ENCODE measurements at regions not wholly inside any gene's neighbourhood (a gene's known extent, or its start where the extent isn't known, plus 50 kb on each side); places are given as distances from the start of the nearest gene placed in this dataset.
"Not testable (repeated sequence)": the region's sequence is repeated elsewhere in the genome, so short reads cannot be mapped to it uniquely, and the experiment has no call there.

- Histone ChIP-seq H3K36me3 (ENCODE audit: control insufficient read depth, insufficient read depth, low read length) (no peaks in the 10 kb centered on the region), H3K4me3 (ENCODE audit: low read depth, low read length) (no peak overlapping the region), H3K27me3 (ENCODE audit: control insufficient read depth, insufficient read depth, low read length) (no peaks in the 10 kb centered on the region)
- TF ChIP-seq CTCF (IDR thresholded peaks at IDR 0.05; ENCODE audit: insufficient read depth, low read length, poor library complexity, severe bottlenecking) = no peak
- DNase-seq (ENCODE audit: low read depth) = peak; percentile 25
Observed at GRCh38 chr6:33886673-33887144, 82.9 kb upstream of the MLN start.

GRCh38 chr6:33885132-33886057, 81.6 kb upstream of the MLN start:
- no peak for TF ChIP-seq CTCF (IDR thresholded peaks at IDR 0.05; ENCODE audit: insufficient read depth, low read length, poor library complexity, severe bottlenecking)
- DNase-seq (ENCODE audit: low read depth) = peak; percentile 42

GRCh38 chr6:33883621-33884020, 79.8 kb upstream of the MLN start:
- H3K27me3 ChIP-seq (ENCODE audit: control insufficient read depth, insufficient read depth, low read length); H3K4me3 ChIP-seq (ENCODE audit: low read depth, low read length); DNase-seq (ENCODE audit: low read depth); H3K36me3 ChIP-seq (ENCODE audit: control insufficient read depth, insufficient read depth, low read length): not testable (repeated sequence)

More at GRCh38 chr6:33885132-33886057, 81.6 kb upstream of the MLN start:
- no peak overlapping the region for H3K4me3 ChIP-seq (ENCODE audit: low read depth, low read length)
- H3K36me3 ChIP-seq (ENCODE audit: control insufficient read depth, insufficient read depth, low read length) = no peaks in the 10 kb centered on the region
- H3K27me3 ChIP-seq (ENCODE audit: control insufficient read depth, insufficient read depth, low read length) = no peaks in the 10 kb centered on the region

GRCh38 chr6:33882154-33882553, 78.4 kb upstream of the MLN start:
- no peak for DNase-seq (ENCODE audit: low read depth)
- H3K36me3 ChIP-seq (ENCODE audit: control insufficient read depth, insufficient read depth, low read length) = no peaks in the 10 kb centered on the region
- H3K4me3 ChIP-seq (ENCODE audit: low read depth, low read length) = no peak overlapping the region
- H3K27me3 ChIP-seq (ENCODE audit: control insufficient read depth, insufficient read depth, low read length) = peaks cover under 1% of the 10 kb centered on the region
- TF ChIP-seq CTCF (IDR thresholded peaks at IDR 0.05; ENCODE audit: insufficient read depth, low read length, poor library complexity, severe bottlenecking) = no peak

- H3K36me3 ChIP-seq (ENCODE audit: control insufficient read depth, insufficient read depth, low read length) = no peaks in the 10 kb centered on the region
- TF ChIP-seq CTCF (IDR thresholded peaks at IDR 0.05; ENCODE audit: insufficient read depth, low read length, poor library complexity, severe bottlenecking) = no peak
- DNase-seq (ENCODE audit: low read depth) = no peak
- H3K27me3 ChIP-seq (ENCODE audit: control insufficient read depth, insufficient read depth, low read length) = peaks cover 4% of the 10 kb centered on the region
- no peak overlapping the region for H3K4me3 ChIP-seq (ENCODE audit: low read depth, low read length)
Observed at GRCh38 chr6:33880766-33881165, 77.0 kb upstream of the MLN start.

GRCh38 chr6:33880104-33880678, 76.4 kb upstream of the MLN start:
- Histone ChIP-seq H3K36me3 (ENCODE audit: control insufficient read depth, insufficient read depth, low read length) (no peaks in the 10 kb centered on the region), H3K27me3 (ENCODE audit: control insufficient read depth, insufficient read depth, low read length) (peaks cover 4% of the 10 kb centered on the region), H3K4me3 (ENCODE audit: low read depth, low read length) (no peak overlapping the region)
- no peak for DNase-seq (ENCODE audit: low read depth)
- TF ChIP-seq CTCF (IDR thresholded peaks at IDR 0.05; ENCODE audit: insufficient read depth, low read length, poor library complexity, severe bottlenecking) = no peak

Data from kidney epithelial cell (primary cell).